HepG2 (cell line): ENCODE measurements at regions not wholly inside any gene's neighbourhood (a gene's known extent, or its start where the extent isn't known, plus 50 kb on each side); places are given as distances from the start of the nearest gene placed in this dataset.
"Not testable (repeated sequence)": the region's sequence is repeated elsewhere in the genome, so short reads cannot be mapped to it uniquely, and the experiment has no call there.

Experiments
- ATAC-seq: fragments of 200-7000 bp; cut with Tn5 transposase; 3 replicates; pipeline ENCODE4 v1.9.1; 2020; ENCODE audit warnings: mild to moderate bottlenecking, moderate library complexity
- BruUV-seq: library from RNA; stranded (reverse); fragments of 400-500 nt; replicated peaks from 2 replicates; lab custom pipeline; 2021; lab: Mats Ljungman, UMichigan
- CTCF ChIA-PET: fragments of 300-600 bp; formaldehyde crosslinking; extraction: SDS; loops from one replicate; lab custom pipeline; 2021; ENCODE audit warnings: low total read pairs, inconsistent platforms, low intra/inter-chr PET ratio; lab: Yijun Ruan, JAX
- POLR2A ChIA-PET: fragments of 350-600 bp; sonication (Branson Sonifier 250); formaldehyde crosslinking; loops from one replicate; lab custom pipeline; 2020; ENCODE audit warnings: antibody characterized with exemption, inconsistent platforms; lab: Yijun Ruan, JAX
- DNase-seq: peaks from one replicate; pipeline ENCODE4 v3.0.0-alpha.2; 2015; ENCODE audit warnings: low spot score
- FAIRE-seq: peaks from 3 replicates; lab custom pipeline; 2011; peaks lifted over from hg19 to GRCh38; lab: Jason Lieb, UNC
- H2AFZ ChIP-seq: one replicate; pipeline ENCODE4 v1.6.1; 2011; ENCODE audit warnings: low read length, inconsistent platforms
- H3K27ac ChIP-seq: fragments of 300-600 bp; 3 replicates; pipeline ENCODE4 v1.8.0; 2011; ENCODE audit warnings: mixed run types, mild to moderate bottlenecking, mixed read lengths, low read length, inconsistent platforms; ENCODE audit not compliant: insufficient read depth; ENCODE audit errors: extremely low read length
- H3K27me3 ChIP-seq, 2 experiments: fragments of 200-600 bp in 1 of 2; 2 replicates in 1 of 2; 3 replicates in 1 of 2; pipeline versions ENCODE4 v1.6.0 to v1.8.0; 2011; ENCODE audit warnings: low read length in 2 of 2, mild to moderate bottlenecking in 2 of 2, moderate library complexity in 2 of 2, inconsistent platforms in 1 of 2; ENCODE audit not compliant: insufficient read depth in 2 of 2, control insufficient read depth in 1 of 2
- H3K36me3 ChIP-seq, 2 experiments: fragments of 200-600 bp in 1 of 2; replicated peaks in 1 of 2; 2 replicates in 1 of 2; 3 replicates in 1 of 2; pipeline versions ENCODE4 v1.5.1 to v1.8.0; 2011; ENCODE audit warnings: low read length in 2 of 2, inconsistent platforms in 1 of 2; ENCODE audit not compliant: insufficient read depth in 2 of 2, control insufficient read depth in 1 of 2
- H3K4me1 ChIP-seq: 2 replicates; pipeline ENCODE4 v1.5.1; 2012; ENCODE audit warnings: low read length, inconsistent platforms; ENCODE audit not compliant: insufficient read depth
- H3K4me2 ChIP-seq: 2 replicates; pipeline ENCODE4 v1.6.0; 2011; ENCODE audit warnings: low read depth, low read length, inconsistent platforms
- H3K4me3 ChIP-seq, 3 experiments: fragments of 200-600 bp in 1 of 3; sonication (generic), shearing (Covaris generic) in 1 of 3; replicated peaks in 1 of 3; 2 replicates each; pipeline ENCODE4 v1.5.1; 2011 to 2016; ENCODE audit warnings: low read length in 3 of 3, inconsistent platforms in 2 of 3, low read depth in 2 of 3, mild to moderate bottlenecking in 2 of 3, control low read depth in 1 of 3, mixed read lengths in 1 of 3; ENCODE audit not compliant: insufficient read depth in 1 of 3
- H3K79me2 ChIP-seq: one replicate; pipeline ENCODE4 v1.6.1; 2011; ENCODE audit warnings: low read length, inconsistent platforms; ENCODE audit not compliant: insufficient read depth
- H3K9ac ChIP-seq: 2 replicates; pipeline ENCODE4 v1.6.0; 2011; ENCODE audit warnings: mild to moderate bottlenecking, low read depth, low read length, inconsistent platforms; ENCODE audit not compliant: insufficient read depth
- H3K9me3 ChIP-seq: 2 replicates; pipeline ENCODE4 v1.5.1; 2012; ENCODE audit warnings: mild to moderate bottlenecking, low read length
- H4K20me1 ChIP-seq: 2 replicates; pipeline ENCODE4 v1.6.0; 2011; ENCODE audit warnings: inconsistent platforms, mild to moderate bottlenecking, low read length, moderate library complexity; ENCODE audit not compliant: insufficient read depth
- MTF2 ChIP-seq: sonication (generic); formaldehyde crosslinking; IDR thresholded peaks from 2 replicates; pipeline ENCODE4 v1.5.0; 2020; ENCODE audit warnings: missing genetic modification reagents, borderline replicate concordance
- RNF2 ChIP-seq: fragments of 450-650 bp; conservative IDR thresholded peaks from 2 replicates; pipeline ENCODE4 v1.6.1; 2016; ENCODE audit warnings: low read depth
- SRF ChIP-seq: IDR thresholded peaks from 2 replicates; pipeline ENCODE4 v1.6.1; 2011; ENCODE audit warnings: mild to moderate bottlenecking, low read depth, low read length, moderate library complexity
- TAF1 ChIP-seq: sonication (generic); formaldehyde crosslinking; IDR thresholded peaks from 2 replicates; pipeline ENCODE4 v1.4.0; 2020; ENCODE audit warnings: missing genetic modification reagents
- ZNF543 ChIP-seq: sonication (generic); formaldehyde crosslinking; IDR thresholded peaks from 2 replicates; pipeline ENCODE4 v1.4.0; 2020; ENCODE audit warnings: mild to moderate bottlenecking, missing genetic modification reagents
- ZNF569 ChIP-seq: sonication (generic); formaldehyde crosslinking; IDR thresholded peaks from 2 replicates; pipeline ENCODE4 v1.5.0; 2020; ENCODE audit warnings: mild to moderate bottlenecking, missing genetic modification reagents, moderate library complexity, borderline replicate concordance
- WGBS: methylation state at CpG from one replicate; pipeline ENCODE4 v1.1.6; 2017; ENCODE audit warnings: low lambda C conversion rate; 5-methylcytosine and 5-hydroxymethylcytosine counted together
- in situ Hi-C: cut with HindIII; loops from 2 replicates; pipeline ENCODE4 v1.10.0; 2017; ENCODE audit warnings: low pct_unique_long_range_greater_than_20kb; ENCODE audit not compliant: extremely low pct_ligation_motif_present
- intact Hi-C: fragments of 100-400 bp; cut with micrococcal nuclease; formaldehyde crosslinking; loops from one replicate; pipeline ENCODE4 v1.10.0; 2022; ENCODE audit not compliant: unreplicated experiment
- TF ChIP-seq, protein P1 (sequence below): sonication (generic); formaldehyde crosslinking; IDR thresholded peaks from 2 replicates; pipeline ENCODE4 v1.9.0; 2021; ENCODE audit warnings: missing genetic modification reagents, mild to moderate bottlenecking, borderline replicate concordance
- TF ChIP-seq, protein P2 (sequence below): sonication (generic); formaldehyde crosslinking; IDR thresholded peaks from 2 replicates; pipeline ENCODE4 v1.8.0; 2022; ENCODE audit warnings: missing genetic modification reagents, mild to moderate bottlenecking, inconsistent platforms, borderline replicate concordance
- TF ChIP-seq, protein P3 (sequence below): sonication (generic); formaldehyde crosslinking; conservative IDR thresholded peaks from 2 replicates; pipeline ENCODE4 v1.4.0; 2020; ENCODE audit warnings: missing genetic modification reagents
- TF ChIP-seq, protein P4 (sequence below): sonication (generic); formaldehyde crosslinking; IDR thresholded peaks from 2 replicates; pipeline ENCODE4 v1.5.0; 2020; ENCODE audit warnings: missing genetic modification reagents
- TF ChIP-seq, protein P5 (sequence below): IDR thresholded peaks from 2 replicates; pipeline ENCODE4 v1.6.1; 2016; ENCODE audit warnings: low read depth

DNA sequence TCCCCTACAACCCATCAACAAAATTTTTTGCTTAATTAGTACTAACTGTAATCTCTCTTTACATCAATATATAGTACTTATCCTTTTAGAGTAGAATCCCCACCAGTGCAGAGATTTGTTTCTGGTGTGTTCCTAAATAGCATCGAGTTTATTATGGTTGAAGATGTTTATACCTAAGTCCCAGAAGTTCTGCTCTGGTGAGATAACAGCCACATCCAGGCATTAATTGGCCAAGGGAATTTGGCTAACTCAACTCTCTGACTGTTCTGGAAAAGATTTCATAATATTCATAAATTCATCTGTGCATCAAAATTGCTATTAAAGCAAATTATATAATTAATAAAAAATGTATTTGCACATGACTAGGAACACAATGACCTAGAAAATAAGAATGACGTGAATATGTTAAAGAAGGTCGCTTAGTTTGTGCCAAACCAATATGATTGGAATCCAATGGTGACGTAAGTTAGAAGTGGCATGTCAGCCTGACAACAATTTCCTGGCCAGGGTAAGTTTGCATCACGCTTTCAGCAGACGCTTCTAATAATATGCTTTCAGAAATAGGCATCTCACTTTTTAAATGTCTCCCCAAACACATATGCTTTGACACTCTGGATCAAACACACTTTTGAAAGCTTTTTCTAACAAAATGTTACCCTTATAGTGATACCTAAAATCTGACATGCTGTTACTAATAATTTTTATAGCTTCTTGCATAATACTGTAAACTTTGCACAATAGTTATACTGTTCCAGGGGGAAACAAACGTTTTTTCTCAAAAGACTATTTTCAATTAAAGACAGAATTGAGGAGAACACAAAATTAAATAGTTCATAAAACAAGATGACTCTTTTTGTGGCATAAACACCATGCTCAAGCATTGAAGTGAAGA is 236.7 kb downstream of the TENT5A start:
- ATAC-seq (no peak), FAIRE-seq (no peak), DNase-seq (no peak)
- BruUV-seq: no TSS peak
- no peak overlapping the region for H3K4me3 ChIP-seq
- intact Hi-C loops: no loop called here
- H3K4me2 ChIP-seq: no peak overlapping the region
- POLR2A ChIA-PET: no interaction called here
- H3K9me3 ChIP-seq: no peaks in the 10 kb centered on the region
- H3K79me2 ChIP-seq: no peaks in the 10 kb centered on the region
- TF ChIP-seq RNF2 (no peak), TAF1 (CRISPR knock-in tag) (no peak), ZNF569 (CRISPR knock-in tag) (no peak), MTF2 (CRISPR knock-in tag) (no peak), SRF (no peak), ZNF543 (no peak)
- TF ChIP-seq, protein P1, sequence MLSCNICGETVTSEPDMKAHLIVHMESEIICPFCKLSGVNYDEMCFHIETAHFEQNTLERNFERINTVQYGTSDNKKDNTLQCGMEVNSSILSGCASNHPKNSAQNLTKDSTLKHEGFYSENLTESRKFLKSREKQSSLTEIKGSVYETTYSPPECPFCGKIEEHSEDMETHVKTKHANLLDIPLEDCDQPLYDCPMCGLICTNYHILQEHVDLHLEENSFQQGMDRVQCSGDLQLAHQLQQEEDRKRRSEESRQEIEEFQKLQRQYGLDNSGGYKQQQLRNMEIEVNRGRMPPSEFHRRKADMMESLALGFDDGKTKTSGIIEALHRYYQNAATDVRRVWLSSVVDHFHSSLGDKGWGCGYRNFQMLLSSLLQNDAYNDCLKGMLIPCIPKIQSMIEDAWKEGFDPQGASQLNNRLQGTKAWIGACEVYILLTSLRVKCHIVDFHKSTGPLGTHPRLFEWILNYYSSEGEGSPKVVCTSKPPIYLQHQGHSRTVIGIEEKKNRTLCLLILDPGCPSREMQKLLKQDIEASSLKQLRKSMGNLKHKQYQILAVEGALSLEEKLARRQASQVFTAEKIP (CRISPR knock-in tag): no peak
- TF ChIP-seq, protein P2, sequence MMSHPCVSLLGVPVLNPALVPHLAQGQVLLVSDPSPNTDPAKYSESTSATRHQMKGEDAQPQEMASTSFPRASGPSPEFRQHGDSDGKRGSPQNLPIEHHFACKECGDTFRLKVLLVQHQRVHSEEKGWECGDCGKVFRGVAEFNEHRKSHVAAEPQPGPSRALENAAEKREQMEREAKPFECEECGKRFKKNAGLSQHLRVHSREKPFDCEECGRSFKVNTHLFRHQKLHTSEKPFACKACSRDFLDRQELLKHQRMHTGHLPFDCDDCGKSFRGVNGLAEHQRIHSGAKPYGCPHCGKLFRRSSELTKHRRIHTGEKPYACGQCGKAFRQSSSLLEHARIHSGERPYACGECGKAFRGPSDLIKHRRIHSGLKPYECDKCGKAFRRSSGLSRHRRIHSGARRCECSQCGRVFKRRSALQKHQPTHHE (CRISPR knock-in tag): no peak
- TF ChIP-seq, protein P3, sequence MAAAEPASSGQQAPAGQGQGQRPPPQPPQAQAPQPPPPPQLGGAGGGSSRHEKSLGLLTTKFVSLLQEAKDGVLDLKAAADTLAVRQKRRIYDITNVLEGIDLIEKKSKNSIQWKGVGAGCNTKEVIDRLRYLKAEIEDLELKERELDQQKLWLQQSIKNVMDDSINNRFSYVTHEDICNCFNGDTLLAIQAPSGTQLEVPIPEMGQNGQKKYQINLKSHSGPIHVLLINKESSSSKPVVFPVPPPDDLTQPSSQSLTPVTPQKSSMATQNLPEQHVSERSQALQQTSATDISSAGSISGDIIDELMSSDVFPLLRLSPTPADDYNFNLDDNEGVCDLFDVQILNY (CRISPR knock-in tag): no peak
- TF ChIP-seq, protein P4, sequence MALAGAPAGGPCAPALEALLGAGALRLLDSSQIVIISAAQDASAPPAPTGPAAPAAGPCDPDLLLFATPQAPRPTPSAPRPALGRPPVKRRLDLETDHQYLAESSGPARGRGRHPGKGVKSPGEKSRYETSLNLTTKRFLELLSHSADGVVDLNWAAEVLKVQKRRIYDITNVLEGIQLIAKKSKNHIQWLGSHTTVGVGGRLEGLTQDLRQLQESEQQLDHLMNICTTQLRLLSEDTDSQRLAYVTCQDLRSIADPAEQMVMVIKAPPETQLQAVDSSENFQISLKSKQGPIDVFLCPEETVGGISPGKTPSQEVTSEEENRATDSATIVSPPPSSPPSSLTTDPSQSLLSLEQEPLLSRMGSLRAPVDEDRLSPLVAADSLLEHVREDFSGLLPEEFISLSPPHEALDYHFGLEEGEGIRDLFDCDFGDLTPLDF (CRISPR knock-in tag): no peak
- TF ChIP-seq, protein P5, sequence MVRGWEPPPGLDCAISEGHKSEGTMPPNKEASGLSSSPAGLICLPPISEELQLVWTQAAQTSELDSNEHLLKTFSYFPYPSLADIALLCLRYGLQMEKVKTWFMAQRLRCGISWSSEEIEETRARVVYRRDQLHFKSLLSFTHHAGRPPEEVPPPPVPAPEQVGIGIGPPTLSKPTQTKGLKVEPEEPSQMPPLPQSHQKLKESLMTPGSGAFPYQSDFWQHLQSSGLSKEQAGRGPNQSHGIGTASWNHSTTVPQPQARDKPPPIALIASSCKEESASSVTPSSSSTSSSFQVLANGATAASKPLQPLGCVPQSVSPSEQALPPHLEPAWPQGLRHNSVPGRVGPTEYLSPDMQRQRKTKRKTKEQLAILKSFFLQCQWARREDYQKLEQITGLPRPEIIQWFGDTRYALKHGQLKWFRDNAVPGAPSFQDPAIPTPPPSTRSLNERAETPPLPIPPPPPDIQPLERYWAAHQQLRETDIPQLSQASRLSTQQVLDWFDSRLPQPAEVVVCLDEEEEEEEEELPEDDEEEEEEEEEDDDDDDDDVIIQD: no peak
- TF ChIP-seq, all 625 proteins: peak for 0
- Histone ChIP-seq H3K36me3 (no peaks in the 10 kb centered on the region), H3K4me1 (peaks cover 9% of the 10 kb centered on the region), H2AFZ (no peak overlapping the region), H4K20me1 (no peaks in the 10 kb centered on the region), H3K27ac (no peak overlapping the region), H3K9ac (no peak overlapping the region), H3K27me3 (no peaks in the 10 kb centered on the region; a peak in 1 of 5 replicates)
- in situ Hi-C loops: no loop called here
- WGBS: 27% methylated on average over 7 of the region's 7 CpGs
- CTCF ChIA-PET: no interaction called here

DNA sequence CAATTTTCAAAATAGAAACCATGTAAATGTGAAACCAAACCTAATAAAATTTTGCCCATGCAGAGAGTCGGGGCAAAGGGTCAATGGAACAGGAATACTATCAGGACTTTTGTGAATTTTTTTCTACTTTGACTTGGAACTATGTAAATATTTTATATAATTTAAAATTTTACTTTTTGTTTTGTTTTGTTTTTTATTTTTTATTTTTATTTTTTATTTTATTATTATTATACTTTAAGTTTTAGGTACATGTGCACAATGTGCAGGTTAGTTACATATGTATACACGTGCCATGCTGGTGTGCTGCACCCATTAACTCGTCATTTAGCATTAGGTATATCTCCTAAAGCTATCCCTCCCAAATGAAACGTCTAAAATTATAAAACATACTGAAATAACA is 238.3 kb downstream of the TENT5A start:
- H3K27ac ChIP-seq, FAIRE-seq, ATAC-seq, H4K20me1 ChIP-seq, DNase-seq, H3K4me2 ChIP-seq, H3K4me1 ChIP-seq, H3K36me3 ChIP-seq, H3K79me2 ChIP-seq, H3K9me3 ChIP-seq, BruUV-seq, H2AFZ ChIP-seq, in situ Hi-C loops, H3K9ac ChIP-seq, POLR2A ChIA-PET, H3K4me3 ChIP-seq, CTCF ChIA-PET, H3K27me3 ChIP-seq, intact Hi-C loops: not testable (repeated sequence)
- WGBS: 4% methylated on average over 4 of the region's 4 CpGs
